GM12874 (cell line): ENCODE measurements at regions not wholly inside any gene's neighbourhood (a gene's known extent, or its start where the extent isn't known, plus 50 kb on each side); places are given as distances from the start of the nearest gene placed in this dataset.

ENCODE experiments used
- CTCF ChIP-seq: IDR thresholded peaks from 2 replicates; pipeline ENCODE4 v1.5.1; 2011; ENCODE audit warnings: low read depth, mild to moderate bottlenecking, control low read depth, low read length, moderate library complexity; ENCODE audit not compliant: insufficient read depth

- TF ChIP-seq CTCF, result no peak
Measured at GRCh38 chr18:45280481-45281276, 334.6 kb upstream of the SLC14A2 start.

DNA sequence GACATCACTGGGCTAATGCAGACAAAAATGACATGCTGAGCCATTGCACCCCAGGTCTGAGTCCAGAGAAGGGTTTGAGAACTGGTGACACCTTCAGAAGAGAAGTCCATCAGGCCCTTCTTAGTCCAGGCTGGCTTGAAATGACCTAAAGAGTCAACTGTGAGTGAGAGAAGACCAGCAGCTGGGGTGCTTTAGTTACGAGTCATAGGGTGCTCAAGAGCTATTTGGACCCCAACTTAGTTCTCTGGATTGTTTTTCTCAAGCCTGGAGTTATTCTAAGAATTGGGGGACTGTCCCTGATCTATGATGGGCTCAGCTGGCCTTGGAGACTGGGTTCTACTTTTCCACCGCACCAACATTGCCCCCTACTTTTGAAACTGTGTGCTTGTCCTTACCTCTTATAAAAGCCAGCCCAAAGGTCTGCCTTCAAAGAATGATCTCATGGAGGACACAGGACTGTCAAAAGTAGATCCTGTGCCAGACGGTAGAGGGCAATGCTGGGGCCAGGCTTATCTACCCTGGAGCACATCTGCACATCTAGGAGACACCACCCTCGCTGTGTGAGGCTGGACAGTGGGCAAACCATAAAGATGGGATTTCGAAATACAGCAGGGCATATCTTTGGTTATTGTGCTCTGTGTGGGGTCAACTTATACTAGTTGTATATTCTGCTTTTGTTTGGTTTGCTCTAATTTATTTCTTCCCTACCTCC lies 333.0 kb upstream of the SLC14A2 start:
- TF ChIP-seq CTCF, result 0 out of 2 replicates have a peak, but pooled peaks have one; percentile 14

GRCh38 chr18:45284174-45284573 lies 331.1 kb upstream of the SLC14A2 start:
- TF ChIP-seq CTCF, result no peak

GRCh38 chr18:45284851-45285250 lies 330.4 kb upstream of the SLC14A2 start:
- TF ChIP-seq CTCF, result no peak

GRCh38 chr18:45285251-45285650 lies 330.0 kb upstream of the SLC14A2 start:
- no peak for TF ChIP-seq CTCF

- no peak for TF ChIP-seq CTCF
Measured at GRCh38 chr18:45286431-45286830, 328.8 kb upstream of the SLC14A2 start.

DNA sequence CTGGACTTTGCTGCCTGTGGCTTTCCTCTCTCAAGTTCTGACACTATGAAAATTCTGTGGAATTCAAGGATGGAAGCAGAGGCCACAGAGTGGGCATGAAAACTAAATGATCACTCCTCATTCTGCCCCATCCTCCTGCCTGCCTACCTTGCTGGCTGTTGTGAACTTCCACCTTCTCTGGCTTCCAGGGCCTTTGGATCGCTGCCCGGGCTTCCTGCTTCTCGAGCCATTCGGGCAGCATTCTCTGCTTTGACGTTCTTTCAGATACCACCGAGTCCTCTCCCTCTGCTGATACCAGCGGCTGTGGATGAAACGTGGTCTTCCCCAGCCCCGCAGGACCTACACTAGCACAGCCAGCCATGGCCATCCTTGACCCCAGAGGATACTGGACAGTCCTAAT lies 327.7 kb upstream of the SLC14A2 start:
- TF ChIP-seq CTCF, result no peak
